K562 (cell line): ENCODE measurements at regions not wholly inside any gene's neighbourhood (a gene's known extent, or its start where the extent isn't known, plus 50 kb on each side); places are given as distances from the start of the nearest gene placed in this dataset.

Experiments
- ATAC-seq: fragments of 200-7000 bp; cut with Tn5 transposase; 3 replicates; pipeline ENCODE4 v1.9.1; 2020; ENCODE audit warnings: moderate library complexity
- BruUV-seq: library from RNA; stranded (reverse); fragments of 400-500 nt; replicated peaks from 2 replicates; lab custom pipeline; 2021; lab: Mats Ljungman, UMichigan
- CTCF ChIA-PET: fragments of 300-600 bp; formaldehyde crosslinking; extraction: SDS; loops from one replicate; lab custom pipeline; 2021; ENCODE audit warnings: low intra/inter-chr PET ratio; lab: Yijun Ruan, JAX
- POLR2A ChIA-PET: fragments of 300-600, 350-650 bp; sonication (Branson Sonifier 250); formaldehyde crosslinking; extraction: SDS; loops from one replicate; lab custom pipeline; 2021; ENCODE audit warnings: antibody characterized with exemption, inconsistent platforms; lab: Yijun Ruan, JAX
- DNase-seq, 4 experiments: peaks; one replicate each; pipeline versions ENCODE4 v3.0.0 to v3.0.0-alpha.2; 2011 to 2018; ENCODE audit warnings: low spot score in 3 of 4, mixed read lengths in 3 of 4; ENCODE audit errors: extremely low read depth in 1 of 4
- FAIRE-seq: peaks from 2 replicates; lab custom pipeline; 2011; peaks lifted over from hg19 to GRCh38; lab: Jason Lieb, UNC
- H2AFZ ChIP-seq: 2 replicates; pipeline ENCODE4 v1.6.0; 2011; ENCODE audit warnings: low read depth, low read length, control low read depth, inconsistent platforms
- H3K27ac ChIP-seq: fragments of 200-600 bp; 3 replicates; pipeline ENCODE4 v1.8.0; 2011; ENCODE audit warnings: low read depth, mild to moderate bottlenecking, control low read depth, inconsistent platforms, low read length, moderate library complexity, mixed read lengths; ENCODE audit errors: extremely low read depth
- H3K27me3 ChIP-seq, 2 experiments: fragments of 300-600 bp in 1 of 2; 2 replicates in 1 of 2; 3 replicates in 1 of 2; pipeline versions ENCODE4 v1.6.0 to v1.8.0; 2011; ENCODE audit warnings: inconsistent platforms in 2 of 2, low read length in 2 of 2, mild to moderate bottlenecking in 1 of 2, mixed read lengths in 1 of 2, moderate library complexity in 1 of 2; ENCODE audit not compliant: control insufficient read depth in 2 of 2, insufficient read depth in 2 of 2
- H3K36me3 ChIP-seq: fragments of 300-600 bp; 3 replicates; pipeline ENCODE4 v1.8.0; 2011; ENCODE audit warnings: mild to moderate bottlenecking, low read length, inconsistent platforms; ENCODE audit not compliant: control insufficient read depth, insufficient read depth
- H3K4me1 ChIP-seq, 2 experiments: fragments of 200-600 bp in 1 of 2; replicated peaks in 1 of 2; 2 replicates in 1 of 2; 3 replicates in 1 of 2; pipeline versions ENCODE4 v1.5.1 to v1.8.0; 2011; ENCODE audit warnings: inconsistent platforms in 2 of 2, low read length in 2 of 2, mild to moderate bottlenecking in 1 of 2, mixed read lengths in 1 of 2, moderate library complexity in 1 of 2; ENCODE audit not compliant: control insufficient read depth in 2 of 2, insufficient read depth in 2 of 2
- H3K4me2 ChIP-seq: 2 replicates; pipeline ENCODE4 v1.6.1; 2011; ENCODE audit warnings: low read length, control low read depth, inconsistent platforms, mixed read lengths; ENCODE audit not compliant: insufficient read depth
- H3K4me3 ChIP-seq: fragments of 200-600 bp; sonication (generic), shearing (Covaris generic); 2 replicates; pipeline ENCODE4 v1.5.1; 2016; ENCODE audit warnings: control low read depth, inconsistent platforms
- H3K79me2 ChIP-seq: fragments of 200-600 bp; 3 replicates; pipeline ENCODE4 v1.8.0; 2011; ENCODE audit warnings: low read length, inconsistent platforms; ENCODE audit not compliant: control insufficient read depth, insufficient read depth
- H3K9ac ChIP-seq, 2 experiments: 2 replicates each; pipeline versions ENCODE4 v1.6.0 to v1.6.1; 2011; ENCODE audit warnings: low read depth in 2 of 2, low read length in 2 of 2, control low read depth in 1 of 2, inconsistent platforms in 1 of 2, mild to moderate bottlenecking in 1 of 2, mixed read lengths in 1 of 2; ENCODE audit not compliant: insufficient read depth in 1 of 2
- H3K9me1 ChIP-seq: one replicate; pipeline ENCODE4 v1.6.0; 2011; ENCODE audit warnings: inconsistent platforms, mild to moderate bottlenecking, low read length, moderate library complexity; ENCODE audit not compliant: control insufficient read depth, insufficient read depth
- H3K9me3 ChIP-seq: replicated peaks from 2 replicates; pipeline ENCODE4 v1.5.1; 2011; ENCODE audit warnings: low read depth, low read length, inconsistent platforms; ENCODE audit not compliant: control insufficient read depth, insufficient read depth
- H4K20me1 ChIP-seq: replicated peaks from 2 replicates; pipeline ENCODE4 v1.6.1; 2011; ENCODE audit warnings: low read length, inconsistent platforms, mixed read lengths; ENCODE audit not compliant: control insufficient read depth, insufficient read depth
- BCLAF1 ChIP-seq, 2 experiments: fragments of 450-650 bp in 1 of 2; IDR thresholded peaks; 2 replicates each; pipeline ENCODE4 v1.6.1; 2011 to 2017; ENCODE audit warnings: low read depth in 2 of 2, antibody characterized with exemption in 1 of 2, borderline replicate concordance in 1 of 2, low read length in 1 of 2, mild to moderate bottlenecking in 1 of 2, mixed read lengths in 1 of 2; ENCODE audit not compliant: control insufficient read depth in 1 of 2
- CBFA2T3 ChIP-seq: fragments of 450-650 bp; IDR thresholded peaks from 2 replicates; pipeline ENCODE4 v1.6.1; 2017
- CREB1 ChIP-seq, 2 experiments: sonication (generic) in 1 of 2; formaldehyde crosslinking in 1 of 2; IDR thresholded peaks; 2 replicates each; pipeline versions ENCODE4 v1.6.1 to v1.8.0; 2012 to 2022; ENCODE audit warnings: inconsistent platforms in 1 of 2, mild to moderate bottlenecking in 1 of 2, missing genetic modification reagents in 1 of 2, moderate library complexity in 1 of 2
- HDAC2 ChIP-seq: fragments of 450-650 bp; IDR thresholded peaks from 2 replicates; pipeline ENCODE4 v1.6.1; 2016; ENCODE audit warnings: mild to moderate bottlenecking
- KDM1A ChIP-seq, 2 experiments: fragments of 450-650 bp; IDR thresholded peaks; 2 replicates each; pipeline ENCODE4 v1.6.1; 2016; ENCODE audit warnings: mild to moderate bottlenecking in 2 of 2
- NCOA6 ChIP-seq: fragments of 450-650 bp; IDR thresholded peaks from 2 replicates; pipeline ENCODE4 v1.6.1; 2017; ENCODE audit warnings: mild to moderate bottlenecking
- PYGO2 ChIP-seq: fragments of 450-650 bp; IDR thresholded peaks from 2 replicates; pipeline ENCODE4 v1.6.1; 2016; ENCODE audit warnings: mild to moderate bottlenecking, missing genetic modification characterization, moderate library complexity, missing compliant biosample characterization
- RUNX1 ChIP-seq: sonication (generic); IDR thresholded peaks from 2 replicates; pipeline ENCODE4 v1.6.1; 2016; ENCODE audit warnings: antibody characterized with exemption, low read depth
- TRIM28 ChIP-seq: fragments of 450-650 bp; IDR thresholded peaks from 2 replicates; pipeline ENCODE4 v1.6.1; 2017
- ZNF830 ChIP-seq: fragments of 250-450 bp; sonication (Bioruptor Pico); IDR thresholded peaks from 2 replicates; pipeline ENCODE4 v1.5.0; 2021; ENCODE audit warnings: mild to moderate bottlenecking
- WGBS: fragments of 100-300 bp; shearing (Covaris generic); methylation state at CpG from one replicate; pipeline ENCODE4 v1.1.6; 2016; ENCODE audit warnings: low coverage, mixed read lengths; ENCODE audit not compliant: insufficient coverage; ENCODE audit errors: missing lambda C conversion rate; 5-methylcytosine and 5-hydroxymethylcytosine counted together
- in situ Hi-C: fragments of 300-500 bp; cut with MboI; formaldehyde crosslinking; loops from 4 replicates; pipeline ENCODE4 v1.15.0; 2018; ENCODE audit warnings: inconsistent platforms, mixed read lengths
- intact Hi-C: fragments of 100-400 bp; cut with micrococcal nuclease; formaldehyde crosslinking; loops from 2 replicates; pipeline ENCODE4 v1.14.2; 2022
- TF ChIP-seq, protein P1 (sequence below): sonication (generic); formaldehyde crosslinking; IDR thresholded peaks from 2 replicates; pipeline ENCODE4 v1.8.0; 2022; ENCODE audit warnings: missing genetic modification reagents, mild to moderate bottlenecking, moderate library complexity, borderline replicate concordance
- TF ChIP-seq, protein P2 (sequence below): sonication (generic); formaldehyde crosslinking; IDR thresholded peaks from 2 replicates; pipeline ENCODE4 v1.8.0; 2023; ENCODE audit warnings: mild to moderate bottlenecking, missing genetic modification reagents

DNA sequence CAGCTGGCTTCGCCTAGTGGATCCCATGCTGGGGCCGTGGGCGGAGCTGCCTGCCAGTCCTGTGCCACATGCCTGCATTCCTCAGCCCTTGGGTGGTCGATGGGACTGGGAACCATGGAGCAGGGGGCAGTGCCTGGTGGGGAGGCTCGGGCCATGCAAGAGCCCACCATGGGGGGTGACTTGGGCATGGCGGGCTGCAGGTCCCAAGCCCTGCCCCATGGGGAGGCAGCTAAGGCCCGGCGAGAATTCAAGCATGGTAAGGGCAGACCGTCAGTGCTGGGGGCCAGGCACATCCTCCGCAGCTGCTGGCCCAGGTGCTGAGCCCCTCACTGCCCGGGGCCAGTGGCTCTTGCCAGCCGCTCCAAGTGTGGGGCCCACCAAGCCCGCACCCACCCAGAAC is 262.6 kb downstream of the CENPC start (continued):
- TF ChIP-seq, protein P1, sequence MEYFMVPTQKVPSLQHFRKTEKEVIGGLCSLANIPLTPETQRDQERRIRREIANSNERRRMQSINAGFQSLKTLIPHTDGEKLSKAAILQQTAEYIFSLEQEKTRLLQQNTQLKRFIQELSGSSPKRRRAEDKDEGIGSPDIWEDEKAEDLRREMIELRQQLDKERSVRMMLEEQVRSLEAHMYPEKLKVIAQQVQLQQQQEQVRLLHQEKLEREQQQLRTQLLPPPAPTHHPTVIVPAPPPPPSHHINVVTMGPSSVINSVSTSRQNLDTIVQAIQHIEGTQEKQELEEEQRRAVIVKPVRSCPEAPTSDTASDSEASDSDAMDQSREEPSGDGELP, result no peak
- no peak for TF ChIP-seq KDM1A (IDR thresholded peaks at IDR 0.05)
- TF ChIP-seq ZNF830 (CRISPR knock-in tag), result no peak
- TF ChIP-seq HDAC2, result no peak
- TF ChIP-seq TRIM28, result no peak

DNA sequence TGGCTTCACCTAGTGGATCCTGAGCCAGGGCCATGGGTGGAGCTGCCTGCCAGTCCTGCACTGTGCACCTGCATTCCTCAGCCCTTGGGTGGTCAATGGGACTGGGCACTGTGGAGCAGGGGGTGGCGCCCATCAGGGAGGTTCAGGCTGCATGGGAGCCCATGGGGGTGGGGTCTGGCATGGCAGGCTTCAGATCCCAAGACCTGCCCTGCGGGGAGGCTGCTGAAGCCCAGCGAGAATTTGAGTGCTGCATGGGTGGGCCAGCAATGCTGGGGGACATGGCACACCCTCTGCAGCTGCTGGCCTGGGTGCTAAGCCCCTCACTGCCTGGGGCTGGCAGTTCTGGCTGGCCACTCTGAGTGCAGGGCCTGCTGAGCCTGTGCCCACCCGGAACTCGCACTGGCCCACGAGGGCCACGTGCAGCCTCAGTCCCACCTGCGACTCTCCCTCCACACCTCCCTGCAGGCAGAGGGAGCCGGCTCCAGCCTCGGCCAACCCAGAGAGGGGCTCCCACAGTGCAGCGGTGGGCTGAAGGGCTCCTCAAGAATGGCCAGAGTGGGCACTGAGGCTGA is 270.0 kb downstream of the CENPC start:
- no peak overlapping the region for H3K4me3 ChIP-seq
- DNase-seq, result no peak
- POLR2A ChIA-PET, result no interaction called here
- H3K4me2 ChIP-seq, result no peak overlapping the region
- 3% methylated on average over 9 of the region's 11 CpGs for WGBS
- no peaks in the 10 kb centered on the region for H3K9me1 ChIP-seq
- in situ Hi-C loops, result no loop called here
- H3K27ac ChIP-seq, result no peak overlapping the region
- TF ChIP-seq RUNX1 (no peak), BCLAF1 (IDR thresholded peaks at IDR 0.05; ENCODE audit: borderline replicate concordance in 1 of 2, control insufficient read depth in 1 of 2, low read depth in 2 of 2, low read length in 1 of 2) (no peak), CREB1 (IDR thresholded peaks at IDR 0.05) (no peak), CREB1 (CRISPR knock-in tag; IDR thresholded peaks at IDR 0.05) (no peak), PYGO2 (tag) (no peak), NCOA6 (no peak), CBFA2T3 (no peak)
- TF ChIP-seq, protein P2, sequence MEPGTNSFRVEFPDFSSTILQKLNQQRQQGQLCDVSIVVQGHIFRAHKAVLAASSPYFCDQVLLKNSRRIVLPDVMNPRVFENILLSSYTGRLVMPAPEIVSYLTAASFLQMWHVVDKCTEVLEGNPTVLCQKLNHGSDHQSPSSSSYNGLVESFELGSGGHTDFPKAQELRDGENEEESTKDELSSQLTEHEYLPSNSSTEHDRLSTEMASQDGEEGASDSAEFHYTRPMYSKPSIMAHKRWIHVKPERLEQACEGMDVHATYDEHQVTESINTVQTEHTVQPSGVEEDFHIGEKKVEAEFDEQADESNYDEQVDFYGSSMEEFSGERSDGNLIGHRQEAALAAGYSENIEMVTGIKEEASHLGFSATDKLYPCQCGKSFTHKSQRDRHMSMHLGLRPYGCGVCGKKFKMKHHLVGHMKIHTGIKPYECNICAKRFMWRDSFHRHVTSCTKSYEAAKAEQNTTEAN (CRISPR knock-in tag), result no peak
- TF ChIP-seq, all 486 proteins: peak for 0
- intact Hi-C loops, result no loop called here
- CTCF ChIA-PET, result no interaction called here
- H3K9ac ChIP-seq, result no peak overlapping the region
- no peaks in the 10 kb centered on the region for H3K4me1 ChIP-seq
- no peaks in the 10 kb centered on the region for H3K79me2 ChIP-seq
- ATAC-seq (no peak), FAIRE-seq (no peak)
- H3K36me3 ChIP-seq, result no peaks in the 10 kb centered on the region
- H2AFZ ChIP-seq, result no peak overlapping the region
- H3K27me3 ChIP-seq, result no peaks in the 10 kb centered on the region
- no peaks in the 10 kb centered on the region for H3K9me3 ChIP-seq
- no TSS peak for BruUV-seq
- no peaks in the 10 kb centered on the region for H4K20me1 ChIP-seq
